Fibroblast of mammary gland (primary cell): ENCODE measurements at regions not wholly inside any gene's neighbourhood (a gene's known extent, or its start where the extent isn't known, plus 50 kb on each side); places are given as distances from the start of the nearest gene placed in this dataset.
"Not testable (repeated sequence)": the region's sequence is repeated elsewhere in the genome, so short reads cannot be mapped to it uniquely, and the experiment has no call there.

Experiments used
- DNase-seq: peaks from one replicate; pipeline ENCODE4 v3.0.0-alpha.2; 2010; ENCODE audit warnings: low read depth
- H3K4me3 ChIP-seq: 2 replicates; pipeline ENCODE4 v1.5.1; 2011; ENCODE audit warnings: low read depth, mild to moderate bottlenecking, low read length, moderate library complexity; ENCODE audit not compliant: control insufficient read depth
- TF ChIP-seq, protein P1 (sequence below): conservative IDR thresholded peaks from 2 replicates; pipeline ENCODE4 v1.5.1; 2011; ENCODE audit warnings: low read depth, low read length, inconsistent platforms; ENCODE audit not compliant: control insufficient read depth, insufficient read depth

DNA sequence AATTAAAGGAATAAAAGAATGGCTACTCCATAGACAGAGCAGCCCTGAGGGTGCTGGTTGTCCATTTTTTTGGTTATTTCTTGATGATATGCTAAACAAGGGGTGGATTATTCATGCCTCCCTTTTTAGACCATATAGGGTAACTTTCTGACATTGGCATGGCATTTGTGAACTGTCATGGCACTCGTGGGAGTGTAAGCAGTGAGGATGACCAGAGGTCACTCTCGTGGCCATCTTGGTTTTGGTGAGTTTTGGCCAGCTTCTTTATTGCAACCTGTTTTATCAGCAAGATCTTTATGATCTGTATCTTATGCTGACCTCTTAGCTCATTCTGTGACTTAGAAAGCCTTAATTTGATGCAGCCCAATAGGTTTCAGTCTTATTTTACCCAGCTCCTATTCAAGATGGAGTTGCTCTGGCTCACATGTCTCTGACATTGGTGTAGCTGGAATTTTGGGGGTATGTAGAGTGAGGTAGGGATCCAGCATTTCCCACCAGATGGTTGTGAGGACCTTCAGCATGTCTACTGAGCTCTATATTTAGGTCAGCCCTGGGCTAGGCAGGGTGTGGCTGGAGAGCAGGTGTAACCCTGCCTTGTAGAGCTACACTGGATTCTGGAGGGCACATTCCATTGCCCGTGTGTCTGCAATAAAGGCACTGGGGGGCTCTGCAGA is 103.5 kb upstream of the SLC38A2 start:
- TF ChIP-seq, protein P1, sequence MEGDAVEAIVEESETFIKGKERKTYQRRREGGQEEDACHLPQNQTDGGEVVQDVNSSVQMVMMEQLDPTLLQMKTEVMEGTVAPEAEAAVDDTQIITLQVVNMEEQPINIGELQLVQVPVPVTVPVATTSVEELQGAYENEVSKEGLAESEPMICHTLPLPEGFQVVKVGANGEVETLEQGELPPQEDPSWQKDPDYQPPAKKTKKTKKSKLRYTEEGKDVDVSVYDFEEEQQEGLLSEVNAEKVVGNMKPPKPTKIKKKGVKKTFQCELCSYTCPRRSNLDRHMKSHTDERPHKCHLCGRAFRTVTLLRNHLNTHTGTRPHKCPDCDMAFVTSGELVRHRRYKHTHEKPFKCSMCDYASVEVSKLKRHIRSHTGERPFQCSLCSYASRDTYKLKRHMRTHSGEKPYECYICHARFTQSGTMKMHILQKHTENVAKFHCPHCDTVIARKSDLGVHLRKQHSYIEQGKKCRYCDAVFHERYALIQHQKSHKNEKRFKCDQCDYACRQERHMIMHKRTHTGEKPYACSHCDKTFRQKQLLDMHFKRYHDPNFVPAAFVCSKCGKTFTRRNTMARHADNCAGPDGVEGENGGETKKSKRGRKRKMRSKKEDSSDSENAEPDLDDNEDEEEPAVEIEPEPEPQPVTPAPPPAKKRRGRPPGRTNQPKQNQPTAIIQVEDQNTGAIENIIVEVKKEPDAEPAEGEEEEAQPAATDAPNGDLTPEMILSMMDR, result no peak
- DNase-seq, result no peak

DNA sequence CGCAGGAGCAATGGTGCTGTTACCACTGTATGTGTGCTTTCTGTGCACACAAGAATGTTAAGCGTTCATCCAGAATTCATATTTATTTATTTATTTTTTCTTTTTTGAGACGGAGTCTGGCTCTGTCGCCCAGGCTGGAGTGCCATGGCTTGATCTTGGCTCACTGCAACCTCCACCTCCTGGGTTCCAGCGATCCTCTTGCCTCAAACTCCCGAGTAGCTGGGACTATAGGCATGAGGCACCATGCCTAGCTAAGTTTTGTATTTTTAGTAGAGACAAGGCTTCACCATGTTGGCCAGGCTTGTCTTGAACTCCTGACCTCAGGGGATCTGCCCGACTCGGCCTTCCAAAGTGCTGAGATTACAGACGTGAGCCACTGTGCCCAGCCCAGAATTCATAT is 101.8 kb upstream of the SLC38A2 start:
- not testable (repeated sequence) for H3K4me3 ChIP-seq, DNase-seq

More for the DNA sequence above, 103.5 kb upstream of the SLC38A2 start:
- H3K4me3 ChIP-seq, result no peak overlapping the region

DNA sequence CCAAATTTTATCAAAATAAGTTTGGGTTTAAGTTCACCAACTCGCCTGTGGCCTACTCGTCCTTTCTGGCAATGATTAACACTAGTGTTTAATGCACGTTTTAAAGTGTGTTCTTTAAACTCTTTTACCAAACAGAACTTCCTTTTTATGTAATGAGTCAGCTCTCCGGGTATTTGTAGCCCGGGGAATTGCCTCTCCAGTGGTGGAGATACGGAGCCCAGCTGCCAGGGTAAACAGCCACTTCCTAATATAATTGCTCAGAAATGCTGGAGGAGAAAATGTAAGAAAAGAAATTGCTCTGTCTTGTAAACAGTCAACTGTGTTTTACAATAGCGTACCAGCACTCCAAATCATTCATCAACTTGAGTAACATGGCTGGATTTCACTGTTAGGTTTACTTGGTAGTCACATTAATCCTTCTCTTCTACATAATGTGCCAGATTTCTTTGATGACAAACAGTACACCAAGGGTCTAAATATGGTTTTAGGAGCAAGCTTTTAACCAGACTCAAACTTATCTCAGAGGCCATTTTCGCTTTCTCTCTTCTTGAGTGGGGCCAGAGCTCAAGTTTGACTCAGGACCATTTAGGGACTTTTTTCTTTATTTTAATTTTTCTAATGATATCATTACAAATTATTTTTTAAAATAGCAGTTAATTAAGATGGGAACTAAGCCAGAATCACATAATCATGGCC is 101.2 kb upstream of the SLC38A2 start:
- H3K4me3 ChIP-seq, result no peak overlapping the region
- DNase-seq, result peak; percentile 93
- TF ChIP-seq, protein P1, result no peak

DNA sequence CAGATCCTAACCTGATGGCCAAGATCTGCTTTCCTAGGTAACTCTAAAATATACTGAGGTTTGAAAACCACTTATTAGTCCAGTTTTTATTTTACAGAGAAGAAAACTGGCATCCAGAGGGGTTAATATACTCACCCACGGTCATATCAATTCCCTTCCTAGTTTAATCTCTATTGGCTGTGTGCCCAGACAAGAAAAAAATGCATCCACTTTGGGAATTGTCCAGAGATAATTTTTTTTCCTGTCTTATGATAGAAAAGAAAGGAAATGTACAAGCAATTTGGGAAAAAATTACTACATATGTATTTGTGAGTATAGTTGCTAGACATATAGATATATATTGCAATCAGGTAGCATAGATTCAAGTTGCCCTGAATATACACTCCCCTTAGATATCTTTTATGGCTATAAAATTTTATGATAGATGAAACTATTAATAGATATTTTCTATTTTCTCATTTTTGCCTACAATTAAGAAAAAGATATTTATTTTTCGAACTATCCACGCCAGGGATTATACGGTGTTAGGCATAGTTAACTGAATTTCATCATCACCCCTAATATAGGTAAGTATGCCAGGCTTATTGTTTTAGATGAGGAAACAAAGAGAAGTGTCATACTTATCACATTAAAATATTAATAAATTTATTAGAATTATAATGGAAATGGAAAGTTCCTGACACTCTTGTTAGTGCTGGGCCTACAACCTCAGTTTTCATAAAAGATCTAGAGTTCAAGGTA is 100.5 kb upstream of the SLC38A2 start:
- TF ChIP-seq, protein P1, result no peak
- H3K4me3 ChIP-seq, result no peak overlapping the region
- DNase-seq, result peak; percentile 68

DNA sequence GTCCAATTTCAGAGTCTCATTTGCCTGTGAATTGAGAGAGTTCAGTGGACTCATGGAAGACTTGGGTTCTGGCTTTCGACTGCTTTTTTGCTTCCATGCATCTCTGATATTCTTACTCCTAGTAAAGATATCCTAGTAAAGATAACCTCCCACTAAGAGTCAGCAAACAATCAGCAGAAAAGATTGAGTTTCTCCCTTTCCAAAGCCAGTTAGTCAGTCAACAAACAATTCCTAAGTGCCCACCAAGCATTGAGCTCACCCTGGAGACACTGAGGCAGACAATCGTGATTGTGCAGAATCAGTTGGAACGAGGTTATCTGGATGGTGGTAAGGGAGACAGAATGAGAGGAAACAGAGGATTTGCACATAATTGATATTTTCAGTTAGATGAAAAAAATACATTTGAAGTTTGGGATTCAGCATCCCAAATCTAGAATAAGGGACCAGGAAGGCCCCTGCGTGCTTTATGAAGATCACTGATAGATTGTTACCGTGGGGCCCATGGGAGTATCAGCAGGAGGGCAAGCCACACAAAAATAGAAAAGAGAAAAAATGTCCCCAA is 99.7 kb upstream of the SLC38A2 start:
- no peak for DNase-seq
- no peak overlapping the region for H3K4me3 ChIP-seq
- TF ChIP-seq, protein P1, result no peak

DNA sequence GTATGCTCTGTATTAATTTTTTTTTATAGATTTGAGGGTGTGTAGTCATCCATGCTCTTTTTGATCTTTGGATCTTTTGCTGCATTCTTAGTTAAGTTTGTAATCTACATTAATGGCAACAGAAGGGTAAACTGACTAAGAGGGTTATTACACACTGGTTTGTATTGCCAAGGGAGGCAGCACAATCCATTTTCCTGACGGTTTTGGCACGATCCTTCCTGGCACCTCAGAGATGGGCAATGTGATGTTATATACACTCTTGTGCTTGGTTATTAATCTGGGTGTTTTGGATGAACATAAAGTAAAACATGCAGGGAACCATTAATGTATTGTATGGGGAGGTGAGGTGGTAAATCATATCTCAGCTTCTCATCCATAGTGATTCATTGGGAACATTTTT is 98.8 kb upstream of the SLC38A2 start:
- DNase-seq, result no peak
- no peak overlapping the region for H3K4me3 ChIP-seq
- TF ChIP-seq, protein P1, result no peak

DNA sequence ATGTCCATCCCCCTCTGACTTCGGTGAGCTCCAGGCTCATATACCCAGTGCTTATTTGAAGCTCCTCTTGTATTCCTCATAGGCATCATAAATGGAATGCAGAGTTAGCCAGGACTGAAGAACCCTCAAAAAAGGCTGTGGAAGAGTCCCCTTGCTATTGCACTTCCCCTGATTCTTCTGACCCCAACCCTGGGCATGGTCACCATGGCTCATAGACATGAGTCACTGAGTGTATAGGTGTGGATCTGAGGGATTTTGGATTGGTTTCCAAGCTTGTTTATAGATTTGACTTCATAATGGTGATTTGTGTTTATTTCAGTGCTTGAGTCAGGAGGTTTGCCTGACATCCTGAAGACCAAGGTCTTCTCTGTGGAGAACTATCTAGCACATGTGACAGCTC is 98.4 kb upstream of the SLC38A2 start:
- TF ChIP-seq, protein P1, result no peak
- no peak overlapping the region for H3K4me3 ChIP-seq
- DNase-seq, result peak; percentile 56
